ENCODE measurements at regions not wholly inside any gene's neighbourhood (a gene's known extent, or its start where the extent isn't known, plus 50 kb on each side); places are given as distances from the start of the nearest gene placed in this dataset.
A peak's percentile ranks its signal among the peaks of the same experiment; 100 is the strongest.
"Not testable (repeated sequence)": the region's sequence is repeated elsewhere in the genome, so short reads cannot be mapped to it uniquely, and the experiment has no call there.

- H2BK20ac ChIP-seq (ENCODE audit: low read depth, low read length, poor library complexity, severe bottlenecking): no peak overlapping the region
- no peak overlapping the region for H2AFZ ChIP-seq (ENCODE audit: low read length)
- WGBS (ENCODE audit: extremely low coverage, insufficient read length, low lambda C conversion rate): no CpG with 5 or more reads among the region's 20 CpGs
- no peak overlapping the region for H3K56ac ChIP-seq (ENCODE audit: insufficient read length, low read depth, low read length)
- H3K14ac ChIP-seq (ENCODE audit: insufficient read depth, low read length): 0 out of 2 replicates have a peak overlapping the region, but pooled peaks have one; percentile 7
- no peak overlapping the region for H3K23ac ChIP-seq (ENCODE audit: insufficient read length, low read depth, low read length)
- Mint-ChIP-seq H3K9me3 (no peaks in the 10 kb centered on the region), H3K36me3 (ENCODE audit: insufficient read depth in 1 of 3, low read depth in 3 of 3) (peaks cover 0 to 1% (median 0%) of the 10 kb centered on the region in 3 experiments; a peak in 1 of 7 replicates), H3K27me3 (ENCODE audit: low read depth) (peaks cover 52% of the 10 kb centered on the region), H3K4me3 (peak overlapping the region; percentile 53 to 64), H3K27ac (peak overlapping the region; percentile 76 to 96 (median 91)), H3K4me1 (peaks cover 58% of the 10 kb centered on the region in 2 experiments)
- H2AK5ac ChIP-seq (ENCODE audit: insufficient read length, low read length): no peak overlapping the region
- no peak overlapping the region for H2BK120ac ChIP-seq (ENCODE audit: low read depth, low read length, poor library complexity, severe bottlenecking)
- H3T11ph ChIP-seq (ENCODE audit: low read length): no peak overlapping the region
- no peak overlapping the region for H2BK15ac ChIP-seq (ENCODE audit: low read depth, low read length)
- H4K20me1 ChIP-seq (ENCODE audit: control insufficient read depth, insufficient read depth, insufficient read length): no peaks in the 10 kb centered on the region
- H2BK12ac ChIP-seq (ENCODE audit: insufficient read length, low read depth, low read length): no peak overlapping the region
- H3K4ac ChIP-seq (ENCODE audit: low read depth, low read length): no peak overlapping the region
- H3K9ac ChIP-seq (ENCODE audit: extremely low read depth, insufficient read length, low read length): no peak overlapping the region
- H2BK5ac ChIP-seq (ENCODE audit: insufficient read length, low read length): no peak overlapping the region
- peak; percentile 38 for DNase-seq
- H3K27me3 ChIP-seq (ENCODE audit: insufficient read depth, low read length): no peaks in the 10 kb centered on the region; the same call in none of the 2 replicates
- H3K4me1 ChIP-seq (ENCODE audit: insufficient read depth, low read length): peaks cover 22% of the 10 kb centered on the region
- no peak overlapping the region for H4K5ac ChIP-seq (ENCODE audit: insufficient read length, low read depth, low read length)
- H3K79me1 ChIP-seq (ENCODE audit: insufficient read depth, low read depth, low read length, poor library complexity, severe bottlenecking): no peaks in the 10 kb centered on the region
- H3K9me3 ChIP-seq (ENCODE audit: control insufficient read depth, low read depth, low read length): no peaks in the 10 kb centered on the region
- no peaks in the 10 kb centered on the region for H3K79me2 ChIP-seq (ENCODE audit: insufficient read depth, low read length)
- H4K91ac ChIP-seq (ENCODE audit: insufficient read length, low read depth, low read length): no peak overlapping the region
- no peak for TF ChIP-seq CTCF (conservative IDR thresholded peaks at IDR 0.05)
- H4K8ac ChIP-seq (replicated peaks; ENCODE audit: insufficient read length, low read depth, low read length): no peak overlapping the region
- H3K18ac ChIP-seq (ENCODE audit: insufficient read length, low read depth, low read length): no peak overlapping the region
- H3K27ac ChIP-seq (ENCODE audit: insufficient read length, low read depth, low read length): no peak overlapping the region
- H3K4me2 ChIP-seq (ENCODE audit: insufficient read depth, insufficient read length, low read length): peak overlapping the region; percentile 3
- no peaks in the 10 kb centered on the region for H3K23me2 ChIP-seq (ENCODE audit: insufficient read length, low read depth, low read length, poor library complexity, severe bottlenecking)
Observed at GRCh38 chr1:38727684-38728584, 131.6 kb downstream of the RRAGC start.

DNA sequence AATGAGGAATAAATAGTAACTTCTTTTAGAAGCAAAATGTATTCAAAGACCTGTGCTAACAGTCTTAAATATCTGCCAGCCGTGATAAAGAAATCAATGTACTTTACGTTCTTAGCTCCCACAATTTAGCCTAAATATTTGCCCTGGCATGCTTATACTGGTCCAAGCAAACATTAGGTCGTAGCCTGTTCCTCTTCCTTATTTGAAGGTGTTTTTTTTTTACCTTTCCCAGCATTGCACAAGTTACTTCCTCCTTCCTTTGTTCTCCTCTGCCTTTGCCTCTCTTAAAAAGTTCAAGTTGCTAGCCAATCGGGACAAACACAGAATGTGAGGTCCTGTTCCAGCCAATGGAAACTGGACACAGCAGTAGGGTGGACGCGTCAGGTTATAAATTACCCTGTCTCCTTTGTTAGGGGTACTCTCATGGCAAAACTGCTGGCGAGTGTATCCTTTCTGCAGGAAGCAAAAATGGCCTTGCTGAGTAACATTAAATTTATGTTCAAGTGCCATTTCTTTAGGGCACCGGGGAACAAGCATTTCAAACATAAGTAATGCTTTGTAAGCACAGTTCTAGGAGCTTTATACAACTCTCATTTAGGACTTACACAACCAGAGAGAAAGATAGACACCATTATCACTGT, 134.1 kb downstream of the RRAGC start:
- DNase-seq; H3K4me2 ChIP-seq (ENCODE audit: insufficient read depth, insufficient read length, low read length); H3K4ac ChIP-seq (ENCODE audit: low read depth, low read length); H3K56ac ChIP-seq (ENCODE audit: insufficient read length, low read depth, low read length); H2BK120ac ChIP-seq (ENCODE audit: low read depth, low read length, poor library complexity, severe bottlenecking); H4K5ac ChIP-seq (ENCODE audit: insufficient read length, low read depth, low read length); H4K20me1 ChIP-seq (ENCODE audit: control insufficient read depth, insufficient read depth, insufficient read length); H3K23ac ChIP-seq (ENCODE audit: insufficient read length, low read depth, low read length); H2BK12ac ChIP-seq (ENCODE audit: insufficient read length, low read depth, low read length); H3K4me3 Mint-ChIP-seq; H3K23me2 ChIP-seq (ENCODE audit: insufficient read length, low read depth, low read length, poor library complexity, severe bottlenecking); H3K14ac ChIP-seq (ENCODE audit: insufficient read depth, low read length); H3K79me1 ChIP-seq (ENCODE audit: insufficient read depth, low read depth, low read length, poor library complexity, severe bottlenecking); H3K36me3 Mint-ChIP-seq (ENCODE audit: insufficient read depth in 1 of 3, low read depth in 3 of 3); H3K27ac Mint-ChIP-seq; H2BK5ac ChIP-seq (ENCODE audit: insufficient read length, low read length); H3K27me3 ChIP-seq (ENCODE audit: insufficient read depth, low read length); H2AFZ ChIP-seq (ENCODE audit: low read length); H2AK5ac ChIP-seq (ENCODE audit: insufficient read length, low read length); H3K27ac ChIP-seq (ENCODE audit: insufficient read length, low read depth, low read length); H3K9me3 ChIP-seq (ENCODE audit: control insufficient read depth, low read depth, low read length); H4K8ac ChIP-seq (replicated peaks; ENCODE audit: insufficient read length, low read depth, low read length); H3T11ph ChIP-seq (ENCODE audit: low read length); H2BK20ac ChIP-seq (ENCODE audit: low read depth, low read length, poor library complexity, severe bottlenecking); H3K79me2 ChIP-seq (ENCODE audit: insufficient read depth, low read length); H3K9me3 Mint-ChIP-seq; H3K9ac ChIP-seq (ENCODE audit: extremely low read depth, insufficient read length, low read length); H3K18ac ChIP-seq (ENCODE audit: insufficient read length, low read depth, low read length); H2BK15ac ChIP-seq (ENCODE audit: low read depth, low read length); H4K91ac ChIP-seq (ENCODE audit: insufficient read length, low read depth, low read length): not testable (repeated sequence)
- H3K4me1 ChIP-seq (ENCODE audit: insufficient read depth, low read length): peaks cover 19% of the 10 kb centered on the region
- Mint-ChIP-seq H3K4me1 (peaks cover 42 to 46% of the 10 kb centered on the region in 2 experiments), H3K27me3 (ENCODE audit: low read depth) (peaks cover 43% of the 10 kb centered on the region)
- no CpG with 5 or more reads among the region's 8 CpGs for WGBS (ENCODE audit: extremely low coverage, insufficient read length, low lambda C conversion rate)

Data from H9 (cell line).